GM23338 (cell line): ENCODE measurements at regions not wholly inside any gene's neighbourhood (a gene's known extent, or its start where the extent isn't known, plus 50 kb on each side); places are given as distances from the start of the nearest gene placed in this dataset.

Experiments
- ATAC-seq: fragments of 200-7000 bp; cut with Tn5 transposase; 3 replicates; pipeline ENCODE4 v1.9.1; 2020
- DNase-seq: peaks from one replicate; pipeline ENCODE4 v3.0.0-alpha.2; 2015; ENCODE audit warnings: low spot score
- H2AFZ ChIP-seq: fragments of 200-600 bp; sonication (generic); 2 replicates; pipeline ENCODE4 v1.8.0; 2016; ENCODE audit warnings: antibody characterized with exemption, mild to moderate bottlenecking, moderate library complexity
- H3F3A ChIP-seq: fragments of 200-600 bp; sonication (generic); replicated peaks from 2 replicates; pipeline ENCODE4 v1.8.0; 2017; ENCODE audit warnings: antibody characterized with exemption, mixed run types, low read depth
- H3K27ac ChIP-seq: fragments of 200-600 bp; sonication (generic); 2 replicates; pipeline ENCODE4 v1.6.1; 2016; ENCODE audit warnings: low read depth
- H3K27me3 ChIP-seq: fragments of 200-600 bp; sonication (generic); 2 replicates; pipeline ENCODE4 v1.8.0; 2016; ENCODE audit warnings: mild to moderate bottlenecking, mixed run types, moderate library complexity; ENCODE audit not compliant: insufficient read depth
- H3K36me3 ChIP-seq: fragments of 200-600 bp; sonication (generic); 2 replicates; pipeline ENCODE4 v1.8.0; 2016; ENCODE audit warnings: mild to moderate bottlenecking; ENCODE audit not compliant: insufficient read depth
- H3K4me1 ChIP-seq: fragments of 200-600 bp; sonication (generic); 2 replicates; pipeline ENCODE4 v1.8.0; 2016; ENCODE audit warnings: mild to moderate bottlenecking, moderate library complexity; ENCODE audit not compliant: insufficient read depth
- H3K4me2 ChIP-seq: fragments of 200-600 bp; sonication (generic); 2 replicates; pipeline ENCODE4 v1.7.1; 2017; ENCODE audit warnings: mixed run types
- H3K4me3 ChIP-seq: fragments of 200-600 bp; sonication (generic); 2 replicates; pipeline ENCODE4 v1.6.1; 2016; ENCODE audit warnings: mixed run types
- H3K79me2 ChIP-seq: fragments of 200-600 bp; sonication (generic); replicated peaks from 2 replicates; pipeline ENCODE4 v1.8.0; 2017; ENCODE audit warnings: mild to moderate bottlenecking; ENCODE audit not compliant: insufficient read depth
- H3K9me2 ChIP-seq: fragments of 200-600 bp; sonication (generic); 2 replicates; pipeline ENCODE4 v1.8.0; 2017; ENCODE audit not compliant: insufficient read depth
- H4K20me1 ChIP-seq: fragments of 200-600 bp; sonication (generic); replicated peaks from 2 replicates; pipeline ENCODE4 v1.8.0; 2017; ENCODE audit warnings: mild to moderate bottlenecking; ENCODE audit not compliant: insufficient read depth
- H3K27ac Mint-ChIP-seq: 2 replicates; pipeline ENCODE4 v1.8.0; 2020; ENCODE audit warnings: inconsistent platforms, mild to moderate bottlenecking, moderate library complexity, mixed read lengths
- H3K27me3 Mint-ChIP-seq: 3 replicates; pipeline ENCODE4 v1.8.0; 2022; ENCODE audit warnings: low read depth, mild to moderate bottlenecking, moderate library complexity, mixed read lengths, inconsistent platforms; ENCODE audit not compliant: insufficient read depth, poor library complexity
- H3K36me3 Mint-ChIP-seq: 3 replicates; pipeline ENCODE4 v1.8.0; 2021; ENCODE audit warnings: low read depth, mild to moderate bottlenecking, inconsistent platforms, moderate library complexity, mixed read lengths
- H3K4me1 Mint-ChIP-seq: 3 replicates; pipeline ENCODE4 v1.8.0; 2020; ENCODE audit warnings: mild to moderate bottlenecking, inconsistent platforms, mixed read lengths
- H3K4me3 Mint-ChIP-seq: 3 replicates; pipeline ENCODE4 v1.8.0; 2021; ENCODE audit warnings: moderate library complexity, mild to moderate bottlenecking, inconsistent platforms, mixed read lengths
- H3K9me3 Mint-ChIP-seq: 3 replicates; pipeline ENCODE4 v1.8.0; 2020; ENCODE audit warnings: moderate library complexity, mild to moderate bottlenecking, inconsistent platforms, mixed read lengths
- CREB1 ChIP-seq: fragments of 250-450 bp; sonication (Bioruptor Pico); IDR thresholded peaks from 2 replicates; pipeline ENCODE4 v1.5.0; 2020; ENCODE audit warnings: low read depth, mild to moderate bottlenecking, moderate library complexity
- POLR2AphosphoS5 ChIP-seq: IDR thresholded peaks from 2 replicates; pipeline ENCODE4 v1.6.1; 2016; ENCODE audit warnings: antibody characterized with exemption, low read depth
- STAT1 ChIP-seq: IDR thresholded peaks from one replicate; pipeline ENCODE4 v1.6.1; 2016; ENCODE audit warnings: antibody characterized with exemption; ENCODE audit not compliant: unreplicated experiment
- ZNF114 ChIP-seq: fragments of 250-450 bp; sonication (Bioruptor Pico); IDR thresholded peaks from 2 replicates; pipeline ENCODE4 v1.5.0; 2020; ENCODE audit warnings: mild to moderate bottlenecking, moderate library complexity
- TF ChIP-seq, protein P1 (sequence below): fragments of 250-450 bp; sonication (Bioruptor Pico); IDR thresholded peaks from 2 replicates; pipeline ENCODE4 v1.5.0; 2020; ENCODE audit warnings: mild to moderate bottlenecking, moderate library complexity

DNA sequence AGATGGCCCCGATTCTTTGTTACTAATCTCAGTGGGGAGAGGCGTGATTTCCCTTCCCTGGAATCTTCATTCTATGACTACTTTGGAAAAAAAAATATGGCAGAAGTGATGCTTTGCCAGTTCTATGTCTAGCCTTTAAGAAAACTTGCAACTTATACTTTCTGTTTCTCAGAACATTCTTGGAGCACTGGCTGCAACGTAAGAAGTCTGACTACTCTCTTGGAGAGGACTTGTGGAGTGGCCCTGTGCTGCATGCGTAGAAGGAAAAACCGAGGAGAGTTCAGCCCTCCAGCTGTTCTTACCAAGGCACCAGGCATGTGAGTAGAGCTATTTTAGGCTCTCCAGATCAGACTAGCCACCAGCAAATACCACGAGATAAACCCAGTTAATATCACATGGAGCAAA lies 77.6 kb upstream of the STXBP5 start:
- peak; percentile 60 for ATAC-seq
- no peaks in the 10 kb centered on the region for H3K27me3 ChIP-seq
- no peaks in the 10 kb centered on the region for H3K27me3 Mint-ChIP-seq
- H3F3A ChIP-seq = no peaks in the 10 kb centered on the region
- H3K4me1 ChIP-seq = peaks cover 3% of the 10 kb centered on the region; the same call in 1 of the 2 replicates
- no peaks in the 10 kb centered on the region for H3K9me2 ChIP-seq
- H3K79me2 ChIP-seq = no peaks in the 10 kb centered on the region
- H3K27ac Mint-ChIP-seq = peak overlapping the region; percentile 56; the same call in 1 of the 2 replicates
- no peak overlapping the region for H3K4me2 ChIP-seq
- no peaks in the 10 kb centered on the region for H4K20me1 ChIP-seq
- no peaks in the 10 kb centered on the region for H3K36me3 ChIP-seq
- H3K36me3 Mint-ChIP-seq = no peaks in the 10 kb centered on the region
- H3K27ac ChIP-seq = no peak overlapping the region
- no peaks in the 10 kb centered on the region for H3K9me3 Mint-ChIP-seq
- no peak overlapping the region for H3K4me3 Mint-ChIP-seq
- H3K4me1 Mint-ChIP-seq = peaks cover 9% of the 10 kb centered on the region; the same call in 2 of the 3 replicates
- H2AFZ ChIP-seq = peak overlapping the region; percentile 68; the same call in 1 of the 2 replicates
- peak; percentile 5 for DNase-seq
- no peak for TF ChIP-seq STAT1
- TF ChIP-seq, protein P1, sequence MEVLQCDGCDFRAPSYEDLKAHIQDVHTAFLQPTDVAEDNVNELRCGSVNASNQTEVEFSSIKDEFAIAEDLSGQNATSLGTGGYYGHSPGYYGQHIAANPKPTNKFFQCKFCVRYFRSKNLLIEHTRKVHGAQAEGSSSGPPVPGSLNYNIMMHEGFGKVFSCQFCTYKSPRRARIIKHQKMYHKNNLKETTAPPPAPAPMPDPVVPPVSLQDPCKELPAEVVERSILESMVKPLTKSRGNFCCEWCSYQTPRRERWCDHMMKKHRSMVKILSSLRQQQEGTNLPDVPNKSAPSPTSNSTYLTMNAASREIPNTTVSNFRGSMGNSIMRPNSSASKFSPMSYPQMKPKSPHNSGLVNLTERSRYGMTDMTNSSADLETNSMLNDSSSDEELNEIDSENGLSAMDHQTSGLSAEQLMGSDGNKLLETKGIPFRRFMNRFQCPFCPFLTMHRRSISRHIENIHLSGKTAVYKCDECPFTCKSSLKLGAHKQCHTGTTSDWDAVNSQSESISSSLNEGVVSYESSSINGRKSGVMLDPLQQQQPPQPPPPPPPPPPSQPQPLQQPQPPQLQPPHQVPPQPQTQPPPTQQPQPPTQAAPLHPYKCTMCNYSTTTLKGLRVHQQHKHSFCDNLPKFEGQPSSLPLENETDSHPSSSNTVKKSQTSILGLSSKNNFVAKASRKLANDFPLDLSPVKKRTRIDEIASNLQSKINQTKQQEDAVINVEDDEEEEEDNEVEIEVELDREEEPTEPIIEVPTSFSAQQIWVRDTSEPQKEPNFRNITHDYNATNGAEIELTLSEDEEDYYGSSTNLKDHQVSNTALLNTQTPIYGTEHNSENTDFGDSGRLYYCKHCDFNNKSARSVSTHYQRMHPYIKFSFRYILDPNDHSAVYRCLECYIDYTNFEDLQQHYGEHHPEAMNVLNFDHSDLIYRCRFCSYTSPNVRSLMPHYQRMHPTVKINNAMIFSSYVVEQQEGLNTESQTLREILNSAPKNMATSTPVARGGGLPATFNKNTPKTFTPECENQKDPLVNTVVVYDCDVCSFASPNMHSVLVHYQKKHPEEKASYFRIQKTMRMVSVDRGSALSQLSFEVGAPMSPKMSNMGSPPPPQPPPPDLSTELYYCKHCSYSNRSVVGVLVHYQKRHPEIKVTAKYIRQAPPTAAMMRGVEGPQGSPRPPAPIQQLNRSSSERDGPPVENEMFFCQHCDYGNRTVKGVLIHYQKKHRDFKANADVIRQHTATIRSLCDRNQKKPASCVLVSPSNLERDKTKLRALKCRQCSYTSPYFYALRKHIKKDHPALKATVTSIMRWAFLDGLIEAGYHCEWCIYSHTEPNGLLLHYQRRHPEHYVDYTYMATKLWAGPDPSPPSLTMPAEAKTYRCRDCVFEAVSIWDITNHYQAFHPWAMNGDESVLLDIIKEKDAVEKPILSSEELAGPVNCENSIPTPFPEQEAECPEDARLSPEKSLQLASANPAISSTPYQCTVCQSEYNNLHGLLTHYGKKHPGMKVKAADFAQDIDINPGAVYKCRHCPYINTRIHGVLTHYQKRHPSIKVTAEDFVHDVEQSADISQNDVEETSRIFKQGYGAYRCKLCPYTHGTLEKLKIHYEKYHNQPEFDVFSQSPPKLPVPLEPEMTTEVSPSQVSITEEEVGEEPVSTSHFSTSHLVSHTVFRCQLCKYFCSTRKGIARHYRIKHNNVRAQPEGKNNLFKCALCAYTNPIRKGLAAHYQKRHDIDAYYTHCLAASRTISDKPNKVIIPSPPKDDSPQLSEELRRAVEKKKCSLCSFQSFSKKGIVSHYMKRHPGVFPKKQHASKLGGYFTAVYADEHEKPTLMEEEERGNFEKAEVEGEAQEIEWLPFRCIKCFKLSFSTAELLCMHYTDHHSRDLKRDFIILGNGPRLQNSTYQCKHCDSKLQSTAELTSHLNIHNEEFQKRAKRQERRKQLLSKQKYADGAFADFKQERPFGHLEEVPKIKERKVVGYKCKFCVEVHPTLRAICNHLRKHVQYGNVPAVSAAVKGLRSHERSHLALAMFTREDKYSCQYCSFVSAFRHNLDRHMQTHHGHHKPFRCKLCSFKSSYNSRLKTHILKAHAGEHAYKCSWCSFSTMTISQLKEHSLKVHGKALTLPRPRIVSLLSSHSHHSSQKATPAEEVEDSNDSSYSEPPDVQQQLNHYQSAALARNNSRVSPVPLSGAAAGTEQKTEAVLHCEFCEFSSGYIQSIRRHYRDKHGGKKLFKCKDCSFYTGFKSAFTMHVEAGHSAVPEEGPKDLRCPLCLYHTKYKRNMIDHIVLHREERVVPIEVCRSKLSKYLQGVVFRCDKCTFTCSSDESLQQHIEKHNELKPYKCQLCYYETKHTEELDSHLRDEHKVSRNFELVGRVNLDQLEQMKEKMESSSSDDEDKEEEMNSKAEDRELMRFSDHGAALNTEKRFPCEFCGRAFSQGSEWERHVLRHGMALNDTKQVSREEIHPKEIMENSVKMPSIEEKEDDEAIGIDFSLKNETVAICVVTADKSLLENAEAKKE (CRISPR knock-in tag) = peak; percentile 3; the same call in 1 of the 2 replicates
- H3K4me3 ChIP-seq = no peak overlapping the region

DNA sequence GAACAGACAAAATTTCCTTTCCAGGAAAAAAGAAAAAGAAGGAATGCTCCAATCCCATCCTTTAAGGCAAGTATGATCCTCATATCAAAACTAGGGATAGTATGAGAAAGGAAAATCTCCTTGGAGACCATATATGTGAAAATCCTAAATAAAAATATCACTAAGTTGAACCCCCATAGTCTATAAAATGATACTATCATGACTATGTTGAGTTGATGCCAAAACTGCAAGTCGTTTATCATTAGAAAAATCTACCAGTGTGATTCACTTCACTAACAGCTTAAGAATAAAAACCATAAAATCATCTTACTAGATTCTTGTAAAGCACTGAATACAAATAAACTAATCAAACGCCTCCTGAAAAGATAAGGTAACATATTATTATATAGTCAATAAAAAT lies 76.6 kb upstream of the STXBP5 start:
- Histone ChIP-seq H3K36me3 (no peaks in the 10 kb centered on the region), H3K9me2 (no peaks in the 10 kb centered on the region), H3K27ac (no peak overlapping the region), H3K4me1 (peaks cover 13% of the 10 kb centered on the region; the same call in 1 of the 2 replicates), H3K4me3 (no peak overlapping the region), H3F3A (no peaks in the 10 kb centered on the region), H2AFZ (no peak overlapping the region), H3K27me3 (no peaks in the 10 kb centered on the region), H4K20me1 (no peaks in the 10 kb centered on the region), H3K79me2 (no peaks in the 10 kb centered on the region), H3K4me2 (no peak overlapping the region)
- no peak for ATAC-seq
- Mint-ChIP-seq H3K36me3 (no peaks in the 10 kb centered on the region), H3K27me3 (no peaks in the 10 kb centered on the region), H3K9me3 (no peaks in the 10 kb centered on the region), H3K27ac (0 out of 2 replicates have a peak overlapping the region, but pooled peaks have one; percentile 39), H3K4me3 (no peak overlapping the region), H3K4me1 (peaks cover 14% of the 10 kb centered on the region; the same call in 2 of the 3 replicates)
- no peak for DNase-seq
- TF ChIP-seq, protein P1 (CRISPR knock-in tag) = no peak
- TF ChIP-seq POLR2AphosphoS5 (no peak), STAT1 (no peak), ZNF114 (CRISPR knock-in tag) (no peak), CREB1 (CRISPR knock-in tag) (no peak)
